ENCODE measurements at regions not wholly inside any gene's neighbourhood (a gene's known extent, or its start where the extent isn't known, plus 50 kb on each side); places are given as distances from the start of the nearest gene placed in this dataset.

DNA sequence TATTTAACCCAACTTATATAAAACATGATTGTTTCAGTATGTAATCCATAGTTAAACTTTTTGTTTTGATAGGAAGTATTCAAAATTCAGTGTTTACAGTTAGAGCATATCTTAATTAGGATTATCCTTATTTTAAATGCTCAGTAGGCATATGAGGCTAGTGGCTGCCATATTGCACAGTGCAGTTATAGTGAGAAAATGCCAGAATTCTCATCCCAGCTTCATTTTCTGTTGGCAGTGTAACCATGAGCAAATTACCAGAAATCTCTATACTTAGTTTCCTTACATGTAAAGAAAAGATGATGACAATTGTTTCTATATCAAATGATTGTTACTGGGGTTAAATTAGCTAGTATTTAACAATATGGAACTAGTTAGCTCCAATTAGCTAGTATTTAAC lies 265.8 kb downstream of the ARAP2 start:
- no peak for TF ChIP-seq TAF1 (IDR thresholded peaks at IDR 0.05; ENCODE audit: borderline replicate concordance, low read depth, low read length)
- TF ChIP-seq POLR2A (IDR thresholded peaks at IDR 0.05; ENCODE audit: low read depth, low read length), result no peak
- TF ChIP-seq POLR2AphosphoS5 (IDR thresholded peaks at IDR 0.05; ENCODE audit: low read depth, low read length), result no peak
